ENCODE measurements at regions not wholly inside any gene's neighbourhood (a gene's known extent, or its start where the extent isn't known, plus 50 kb on each side); places are given as distances from the start of the nearest gene placed in this dataset.

GRCh38 chr18:67308819-67309218 is 207.7 kb downstream of the DSEL start:
- no peak overlapping the region for H3K4me3 ChIP-seq (ENCODE audit: low read depth, low read length)
- no peak for DNase-seq (ENCODE audit: low read depth)

GRCh38 chr18:67305466-67305865 is 211.1 kb downstream of the DSEL start:
- TF ChIP-seq CTCF (IDR thresholded peaks at IDR 0.05; ENCODE audit: low read depth, low read length, missing control alignments): no peak
- no peak for DNase-seq (ENCODE audit: low read depth)
- H3K4me3 ChIP-seq (ENCODE audit: low read depth, low read length): no peak overlapping the region

More at GRCh38 chr18:67308819-67309218, 207.7 kb downstream of the DSEL start:
- no peak for TF ChIP-seq CTCF (IDR thresholded peaks at IDR 0.05; ENCODE audit: low read depth, low read length, missing control alignments)

GRCh38 chr18:67302043-67302442 is 214.5 kb downstream of the DSEL start:
- H3K4me3 ChIP-seq (ENCODE audit: low read depth, low read length): no peak overlapping the region
- DNase-seq (ENCODE audit: low read depth): no peak
- no peak for TF ChIP-seq CTCF (IDR thresholded peaks at IDR 0.05; ENCODE audit: low read depth, low read length, missing control alignments)

- no peak for DNase-seq (ENCODE audit: low read depth)
These were observed 214.9 kb downstream of the DSEL start for GRCh38 chr18:67301592-67301991.

GRCh38 chr18:67300498-67300897 is 216.0 kb downstream of the DSEL start:
- no peak for DNase-seq (ENCODE audit: low read depth)
- H3K4me3 ChIP-seq (ENCODE audit: low read depth, low read length): no peak overlapping the region
- no peak for TF ChIP-seq CTCF (IDR thresholded peaks at IDR 0.05; ENCODE audit: low read depth, low read length, missing control alignments)

More at GRCh38 chr18:67301592-67301991, 214.9 kb downstream of the DSEL start:
- no peak overlapping the region for H3K4me3 ChIP-seq (ENCODE audit: low read depth, low read length)
- TF ChIP-seq CTCF (IDR thresholded peaks at IDR 0.05; ENCODE audit: low read depth, low read length, missing control alignments): no peak

- H3K4me3 ChIP-seq (ENCODE audit: low read depth, low read length): no peak overlapping the region
- no peak for TF ChIP-seq CTCF (IDR thresholded peaks at IDR 0.05; ENCODE audit: low read depth, low read length, missing control alignments)
- DNase-seq (ENCODE audit: low read depth): no peak
These were observed 223.7 kb downstream of the DSEL start for GRCh38 chr18:67292814-67293213.

GRCh38 chr18:67290421-67290820 is 226.1 kb downstream of the DSEL start:
- DNase-seq (ENCODE audit: low read depth): no peak
- H3K4me3 ChIP-seq (ENCODE audit: low read depth, low read length): no peak overlapping the region
- no peak for TF ChIP-seq CTCF (IDR thresholded peaks at IDR 0.05; ENCODE audit: low read depth, low read length, missing control alignments)

All from GM12864 (cell line).